IMR-90 (cell line): ENCODE measurements at regions not wholly inside any gene's neighbourhood (a gene's known extent, or its start where the extent isn't known, plus 50 kb on each side); places are given as distances from the start of the nearest gene placed in this dataset.

ENCODE experiments used
- CHD1 ChIP-seq: IDR thresholded peaks from 2 replicates; pipeline ENCODE4 v1.6.1; 2012; ENCODE audit warnings: low read depth, low read length, improper control_type of control experiment
- CTCF ChIP-seq: conservative IDR thresholded peaks from 2 replicates; pipeline ENCODE4 v1.5.1; 2012; ENCODE audit warnings: mild to moderate bottlenecking, low read depth, low read length, improper control_type of control experiment
- FOS ChIP-seq: fragments of 150-350 bp; IDR thresholded peaks from 2 replicates; pipeline ENCODE4 v1.6.1; 2016; ENCODE audit warnings: low read depth, low read length
- MXI1 ChIP-seq: IDR thresholded peaks from 2 replicates; pipeline ENCODE4 v1.6.1; 2012; ENCODE audit warnings: low read depth, mild to moderate bottlenecking, low read length, moderate library complexity, borderline replicate concordance
- POLR2A ChIP-seq: IDR thresholded peaks from 2 replicates; pipeline ENCODE4 v1.6.1; 2012; ENCODE audit warnings: mild to moderate bottlenecking, low read depth, low read length
- SMC3 ChIP-seq: fragments of 150-350 bp; IDR thresholded peaks from 2 replicates; pipeline ENCODE4 v1.6.1; 2016; ENCODE audit warnings: low read depth, mild to moderate bottlenecking, antibody characterized with exemption, low read length, moderate library complexity

- no peak for TF ChIP-seq CTCF
- no peak for TF ChIP-seq MXI1
- no peak for TF ChIP-seq SMC3
- TF ChIP-seq FOS: no peak
- TF ChIP-seq POLR2A: no peak
- TF ChIP-seq CHD1: no peak
Measured at GRCh38 chr13:27005976-27006518, 165.6 kb downstream of the USP12 start.
